Neural progenitor cell (in vitro differentiated cells): ENCODE measurements at regions not wholly inside any gene's neighbourhood (a gene's known extent, or its start where the extent isn't known, plus 50 kb on each side); places are given as distances from the start of the nearest gene placed in this dataset.

Experiments
- DNase-seq: peaks from one replicate; pipeline ENCODE4 v3.0.0-alpha.2; 2016; ENCODE audit warnings: low spot score
- H2AFZ ChIP-seq: fragments of 200-600 bp; sonication (generic); replicated peaks from 2 replicates; pipeline ENCODE4 v1.6.1; 2016; ENCODE audit warnings: antibody characterized with exemption
- H3F3A ChIP-seq: fragments of 200-600 bp; sonication (generic); 2 replicates; pipeline ENCODE4 v1.6.1; 2016; ENCODE audit warnings: antibody characterized with exemption, low read depth
- H3K27ac ChIP-seq: fragments of 200-600 bp; sonication (generic); 2 replicates; pipeline ENCODE4 v1.5.1; 2016; ENCODE audit warnings: mild to moderate bottlenecking
- H3K27me3 ChIP-seq: fragments of 200-600 bp; sonication (generic); 2 replicates; pipeline ENCODE4 v1.6.1; 2016; ENCODE audit warnings: mild to moderate bottlenecking, moderate library complexity
- H3K36me3 ChIP-seq: fragments of 200-600 bp; sonication (generic); 2 replicates; pipeline ENCODE4 v1.5.1; 2016
- H3K4me1 ChIP-seq: fragments of 200-600 bp; sonication (generic); 2 replicates; pipeline ENCODE4 v1.6.1; 2016; ENCODE audit warnings: mixed run types
- H3K4me2 ChIP-seq: fragments of 200-600 bp; sonication (generic); 2 replicates; pipeline ENCODE4 v1.6.1; 2016
- H3K4me3 ChIP-seq: fragments of 200-600 bp; sonication (generic); 2 replicates; pipeline ENCODE4 v1.5.1; 2016
- H3K79me2 ChIP-seq: fragments of 200-600 bp; sonication (generic); 2 replicates; pipeline ENCODE4 v1.6.1; 2016; ENCODE audit warnings: low read depth
- H3K9ac ChIP-seq: fragments of 200-600 bp; sonication (generic); 2 replicates; pipeline ENCODE4 v1.6.1; 2016
- H3K9me3 ChIP-seq: fragments of 200-600 bp; sonication (generic); 2 replicates; pipeline ENCODE4 v1.5.1; 2016; ENCODE audit warnings: low read depth
- H4K20me1 ChIP-seq: fragments of 200-600 bp; sonication (generic); 2 replicates; pipeline ENCODE4 v1.6.1; 2016; ENCODE audit warnings: low read depth
- H3K27ac Mint-ChIP-seq: 3 replicates; pipeline ENCODE4 v1.8.0; 2021; ENCODE audit warnings: mixed read lengths
- H3K27me3 Mint-ChIP-seq: 2 replicates; pipeline ENCODE4 v1.8.0; 2022; ENCODE audit warnings: low read depth, mild to moderate bottlenecking, inconsistent platforms, moderate library complexity, mixed read lengths; ENCODE audit not compliant: insufficient read depth
- H3K36me3 Mint-ChIP-seq: 3 replicates; pipeline ENCODE4 v1.8.0; 2021; ENCODE audit warnings: mixed read lengths
- H3K4me1 Mint-ChIP-seq: 3 replicates; pipeline ENCODE4 v1.8.0; 2021; ENCODE audit warnings: mixed read lengths
- H3K4me3 Mint-ChIP-seq: 3 replicates; pipeline ENCODE4 v1.8.0; 2021; ENCODE audit warnings: mild to moderate bottlenecking, moderate library complexity, mixed read lengths
- H3K9me3 Mint-ChIP-seq: 3 replicates; pipeline ENCODE4 v1.8.0; 2020; ENCODE audit warnings: mixed read lengths
- CTCF ChIP-seq: fragments of 200-600 bp; sonication (generic); IDR thresholded peaks from 2 replicates; pipeline ENCODE4 v1.5.1; 2017; ENCODE audit warnings: antibody characterized with exemption, mild to moderate bottlenecking
- EZH2 ChIP-seq: fragments of 200-600 bp; sonication (generic); IDR thresholded peaks from 2 replicates; pipeline ENCODE4 v1.6.1; 2017; ENCODE audit warnings: antibody characterized with exemption, mild to moderate bottlenecking, moderate library complexity
- EZH2phosphoT487 ChIP-seq: fragments of 200-600 bp; sonication (generic); IDR thresholded peaks from 2 replicates; pipeline ENCODE4 v1.6.1; 2017; ENCODE audit warnings: antibody characterized with exemption

DNA sequence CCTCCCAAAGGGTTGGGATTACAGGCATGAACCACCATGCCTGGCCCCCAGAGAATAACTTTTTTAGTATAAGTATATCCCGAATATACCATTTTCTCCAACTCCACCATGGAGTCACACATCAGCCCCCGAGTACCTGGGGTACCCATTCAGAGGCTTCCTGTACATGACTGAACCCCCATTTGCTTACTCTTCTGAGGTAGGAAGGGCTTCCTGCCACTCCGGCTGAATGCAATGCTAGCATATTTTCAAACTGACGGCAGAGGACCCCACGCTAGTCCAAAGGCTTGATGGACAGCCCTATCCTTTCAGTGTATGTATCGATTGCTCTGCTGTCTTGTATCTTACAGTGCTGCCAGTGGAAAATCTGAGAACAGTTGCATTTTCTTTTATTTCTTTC is 220.6 kb upstream of the SH3BP4 start:
- no peak overlapping the region for H3K27ac ChIP-seq
- H3K36me3 ChIP-seq, result no peaks in the 10 kb centered on the region
- no peaks in the 10 kb centered on the region for H4K20me1 ChIP-seq
- no peak overlapping the region for H3K4me2 ChIP-seq
- no peak overlapping the region for H3K4me3 ChIP-seq
- H3K9me3 Mint-ChIP-seq, result peaks cover 12% of the 10 kb centered on the region
- H3K9ac ChIP-seq, result no peak overlapping the region
- H3K27ac Mint-ChIP-seq, result no peak overlapping the region
- H3K27me3 Mint-ChIP-seq, result peaks cover 8% of the 10 kb centered on the region
- H3K36me3 Mint-ChIP-seq, result no peaks in the 10 kb centered on the region
- H3F3A ChIP-seq, result no peaks in the 10 kb centered on the region
- DNase-seq, result no peak
- TF ChIP-seq EZH2 (no peak), EZH2phosphoT487 (no peak), CTCF (no peak)
- no peaks in the 10 kb centered on the region for H3K9me3 ChIP-seq
- H3K4me1 ChIP-seq, result peaks cover 7% of the 10 kb centered on the region
- peak overlapping the region; percentile 39 for H3K4me3 Mint-ChIP-seq
- peaks cover 14% of the 10 kb centered on the region for H3K4me1 Mint-ChIP-seq
- no peak overlapping the region for H2AFZ ChIP-seq
- no peaks in the 10 kb centered on the region for H3K27me3 ChIP-seq
- H3K79me2 ChIP-seq, result no peaks in the 10 kb centered on the region

DNA sequence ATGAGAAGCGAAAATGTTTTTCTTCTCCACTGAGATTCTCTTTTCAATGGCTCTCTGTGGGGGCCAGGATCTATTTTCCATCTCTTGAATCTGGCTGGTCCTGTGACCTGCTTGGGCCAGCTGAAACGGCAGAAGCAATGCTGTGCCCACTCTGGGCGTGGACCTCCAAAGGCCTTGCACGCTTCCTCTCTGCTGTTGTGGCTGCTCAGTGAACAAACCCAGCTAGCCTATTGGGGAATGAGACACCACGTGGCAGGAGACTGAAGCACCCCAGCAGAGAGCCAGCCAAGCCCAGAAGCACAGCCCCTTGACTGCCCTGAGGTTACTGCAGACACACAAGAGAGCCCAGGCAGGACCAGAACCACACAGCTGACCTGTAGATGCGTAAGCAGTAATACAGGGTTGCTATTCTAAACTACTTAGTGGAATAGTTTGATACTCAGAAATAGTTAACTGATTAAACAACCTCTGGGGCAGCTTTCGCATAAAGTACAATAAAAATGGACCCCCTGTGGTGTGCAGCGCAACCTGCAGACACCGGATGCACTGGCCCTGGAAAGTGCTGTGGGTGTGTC is 221.7 kb upstream of the SH3BP4 start:
- Mint-ChIP-seq H3K27me3 (peaks cover 6% of the 10 kb centered on the region), H3K4me3 (no peak overlapping the region), H3K27ac (peak overlapping the region; percentile 36), H3K36me3 (no peaks in the 10 kb centered on the region), H3K4me1 (peaks cover 14% of the 10 kb centered on the region), H3K9me3 (peaks cover 3% of the 10 kb centered on the region)
- no peaks in the 10 kb centered on the region for H3K9me3 ChIP-seq
- H3K27me3 ChIP-seq, result no peaks in the 10 kb centered on the region
- peak; percentile 24 for DNase-seq
- no peaks in the 10 kb centered on the region for H4K20me1 ChIP-seq
- no peaks in the 10 kb centered on the region for H3K79me2 ChIP-seq
- H3K4me3 ChIP-seq, result no peak overlapping the region
- TF ChIP-seq EZH2 (no peak), CTCF (no peak), EZH2phosphoT487 (no peak)
- no peaks in the 10 kb centered on the region for H3K36me3 ChIP-seq
- H3F3A ChIP-seq, result no peaks in the 10 kb centered on the region
- H3K27ac ChIP-seq, result no peak overlapping the region
- H3K9ac ChIP-seq, result no peak overlapping the region
- H2AFZ ChIP-seq, result peak overlapping the region; percentile 95
- peaks cover 7% of the 10 kb centered on the region for H3K4me1 ChIP-seq
- H3K4me2 ChIP-seq, result no peak overlapping the region

GRCh38 chr2:234725528-234726264 is 226.1 kb upstream of the SH3BP4 start:
- no peak overlapping the region for H3K27ac ChIP-seq
- H4K20me1 ChIP-seq, result no peaks in the 10 kb centered on the region
- Mint-ChIP-seq H3K9me3 (no peaks in the 10 kb centered on the region), H3K4me3 (no peak overlapping the region), H3K4me1 (peaks cover 23% of the 10 kb centered on the region), H3K36me3 (no peaks in the 10 kb centered on the region), H3K27me3 (peaks cover 3% of the 10 kb centered on the region), H3K27ac (no peak overlapping the region)
- H3F3A ChIP-seq, result no peaks in the 10 kb centered on the region
- no peaks in the 10 kb centered on the region for H3K36me3 ChIP-seq
- peaks cover 16% of the 10 kb centered on the region for H3K4me1 ChIP-seq
- no peak for DNase-seq
- no peaks in the 10 kb centered on the region for H3K79me2 ChIP-seq
- no peak overlapping the region for H3K4me3 ChIP-seq
- no peak overlapping the region for H2AFZ ChIP-seq
- TF ChIP-seq EZH2 (no peak), EZH2phosphoT487 (no peak), CTCF (no peak)
- no peak overlapping the region for H3K4me2 ChIP-seq
- no peak overlapping the region for H3K9ac ChIP-seq
- no peaks in the 10 kb centered on the region for H3K27me3 ChIP-seq
- H3K9me3 ChIP-seq, result no peaks in the 10 kb centered on the region
